HepG2 (cell line): ENCODE measurements at regions not wholly inside any gene's neighbourhood (a gene's known extent, or its start where the extent isn't known, plus 50 kb on each side); places are given as distances from the start of the nearest gene placed in this dataset.

Source experiments
- ATAC-seq: fragments of 200-7000 bp; cut with Tn5 transposase; 3 replicates; pipeline ENCODE4 v1.9.1; 2020; ENCODE audit warnings: mild to moderate bottlenecking, moderate library complexity
- BruUV-seq: library from RNA; stranded (reverse); fragments of 400-500 nt; replicated peaks from 2 replicates; lab custom pipeline; 2021; lab: Mats Ljungman, UMichigan
- CTCF ChIA-PET: fragments of 300-600 bp; formaldehyde crosslinking; extraction: SDS; loops from one replicate; lab custom pipeline; 2021; ENCODE audit warnings: low total read pairs, inconsistent platforms, low intra/inter-chr PET ratio; lab: Yijun Ruan, JAX
- POLR2A ChIA-PET: fragments of 350-600 bp; sonication (Branson Sonifier 250); formaldehyde crosslinking; loops from one replicate; lab custom pipeline; 2020; ENCODE audit warnings: antibody characterized with exemption, inconsistent platforms; lab: Yijun Ruan, JAX
- DNase-seq: peaks from one replicate; pipeline ENCODE4 v3.0.0-alpha.2; 2015; ENCODE audit warnings: low spot score
- FAIRE-seq: peaks from 3 replicates; lab custom pipeline; 2011; peaks lifted over from hg19 to GRCh38; lab: Jason Lieb, UNC
- H2AFZ ChIP-seq: one replicate; pipeline ENCODE4 v1.6.1; 2011; ENCODE audit warnings: low read length, inconsistent platforms
- H3K27ac ChIP-seq: fragments of 300-600 bp; 3 replicates; pipeline ENCODE4 v1.8.0; 2011; ENCODE audit warnings: mixed run types, mild to moderate bottlenecking, mixed read lengths, low read length, inconsistent platforms; ENCODE audit not compliant: insufficient read depth; ENCODE audit errors: extremely low read length
- H3K27me3 ChIP-seq, 2 experiments: fragments of 200-600 bp in 1 of 2; 2 replicates in 1 of 2; 3 replicates in 1 of 2; pipeline versions ENCODE4 v1.6.0 to v1.8.0; 2011; ENCODE audit warnings: low read length in 2 of 2, mild to moderate bottlenecking in 2 of 2, moderate library complexity in 2 of 2, inconsistent platforms in 1 of 2; ENCODE audit not compliant: insufficient read depth in 2 of 2, control insufficient read depth in 1 of 2
- H3K36me3 ChIP-seq, 2 experiments: fragments of 200-600 bp in 1 of 2; replicated peaks in 1 of 2; 2 replicates in 1 of 2; 3 replicates in 1 of 2; pipeline versions ENCODE4 v1.5.1 to v1.8.0; 2011; ENCODE audit warnings: low read length in 2 of 2, inconsistent platforms in 1 of 2; ENCODE audit not compliant: insufficient read depth in 2 of 2, control insufficient read depth in 1 of 2
- H3K4me1 ChIP-seq: 2 replicates; pipeline ENCODE4 v1.5.1; 2012; ENCODE audit warnings: low read length, inconsistent platforms; ENCODE audit not compliant: insufficient read depth
- H3K4me2 ChIP-seq: 2 replicates; pipeline ENCODE4 v1.6.0; 2011; ENCODE audit warnings: low read depth, low read length, inconsistent platforms
- H3K4me3 ChIP-seq, 3 experiments: fragments of 200-600 bp in 1 of 3; sonication (generic), shearing (Covaris generic) in 1 of 3; replicated peaks in 1 of 3; 2 replicates each; pipeline ENCODE4 v1.5.1; 2011 to 2016; ENCODE audit warnings: low read length in 3 of 3, inconsistent platforms in 2 of 3, low read depth in 2 of 3, mild to moderate bottlenecking in 2 of 3, control low read depth in 1 of 3, mixed read lengths in 1 of 3; ENCODE audit not compliant: insufficient read depth in 1 of 3
- H3K79me2 ChIP-seq: one replicate; pipeline ENCODE4 v1.6.1; 2011; ENCODE audit warnings: low read length, inconsistent platforms; ENCODE audit not compliant: insufficient read depth
- H3K9ac ChIP-seq: 2 replicates; pipeline ENCODE4 v1.6.0; 2011; ENCODE audit warnings: mild to moderate bottlenecking, low read depth, low read length, inconsistent platforms; ENCODE audit not compliant: insufficient read depth
- H3K9me3 ChIP-seq: 2 replicates; pipeline ENCODE4 v1.5.1; 2012; ENCODE audit warnings: mild to moderate bottlenecking, low read length
- H4K20me1 ChIP-seq: 2 replicates; pipeline ENCODE4 v1.6.0; 2011; ENCODE audit warnings: inconsistent platforms, mild to moderate bottlenecking, low read length, moderate library complexity; ENCODE audit not compliant: insufficient read depth
- CBX1 ChIP-seq: IDR thresholded peaks from one replicate; pipeline ENCODE4 v1.6.1; 2016; ENCODE audit warnings: antibody characterized with exemption, low read depth
- MAFF ChIP-seq: IDR thresholded peaks from 2 replicates; pipeline ENCODE4 v1.6.1; 2011; ENCODE audit warnings: low read depth, low read length, improper control_type of control experiment
- MAFK ChIP-seq, 2 experiments: IDR thresholded peaks in 1 of 2; conservative IDR thresholded peaks in 1 of 2; 2 replicates each; pipeline ENCODE4 v1.6.1; 2011; ENCODE audit warnings: improper control_type of control experiment in 2 of 2, low read length in 2 of 2
- NFYC ChIP-seq: IDR thresholded peaks from 2 replicates; pipeline ENCODE4 v1.6.1; 2016; ENCODE audit warnings: missing genetic modification reagents, missing compliant biosample characterization
- SETDB1 ChIP-seq: sonication (generic); formaldehyde crosslinking; IDR thresholded peaks from 2 replicates; pipeline ENCODE4 v1.5.1; 2020; ENCODE audit warnings: missing genetic modification reagents, mild to moderate bottlenecking, borderline replicate concordance
- SOX5 ChIP-seq: IDR thresholded peaks from 2 replicates; pipeline ENCODE4 v1.6.1; 2016; ENCODE audit warnings: borderline replicate concordance
- TGIF2 ChIP-seq: IDR thresholded peaks from 2 replicates; pipeline ENCODE4 v1.6.1; 2016; ENCODE audit warnings: control low read depth, missing compliant biosample characterization
- TOE1 ChIP-seq: sonication (generic); formaldehyde crosslinking; IDR thresholded peaks from 2 replicates; pipeline ENCODE4 v1.4.0; 2020; ENCODE audit warnings: mild to moderate bottlenecking, missing genetic modification reagents
- ZMYM4 ChIP-seq: sonication (generic); formaldehyde crosslinking; IDR thresholded peaks from 2 replicates; pipeline ENCODE4 v1.8.1; 2023; ENCODE audit warnings: mild to moderate bottlenecking, missing genetic modification reagents
- ZNF235 ChIP-seq: sonication (generic); formaldehyde crosslinking; IDR thresholded peaks from 2 replicates; pipeline ENCODE4 v1.8.1; 2023; ENCODE audit warnings: mild to moderate bottlenecking, missing genetic modification reagents, borderline replicate concordance
- ZNF317 ChIP-seq: sonication (generic); formaldehyde crosslinking; IDR thresholded peaks from 2 replicates; pipeline ENCODE4 v1.5.0; 2020; ENCODE audit warnings: mild to moderate bottlenecking, missing genetic modification reagents
- ZNF563 ChIP-seq: sonication (generic); formaldehyde crosslinking; IDR thresholded peaks from 2 replicates; pipeline ENCODE4 v1.8.0; 2022; ENCODE audit warnings: mild to moderate bottlenecking, moderate library complexity, missing genetic modification reagents
- ZNF777 ChIP-seq: sonication (generic); formaldehyde crosslinking; IDR thresholded peaks from 2 replicates; pipeline ENCODE4 v1.4.0; 2020; ENCODE audit warnings: missing genetic modification reagents
- ZNF883 ChIP-seq: sonication (generic); formaldehyde crosslinking; IDR thresholded peaks from 2 replicates; pipeline ENCODE4 v1.5.1; 2020; ENCODE audit warnings: mild to moderate bottlenecking, missing genetic modification reagents; ENCODE audit errors: not compliant biosample characterization
- ZSCAN22 ChIP-seq: sonication (generic); formaldehyde crosslinking; IDR thresholded peaks from 2 replicates; pipeline ENCODE4 v1.4.0; 2020; ENCODE audit warnings: mild to moderate bottlenecking, missing genetic modification reagents
- WGBS: methylation state at CpG from one replicate; pipeline ENCODE4 v1.1.6; 2017; ENCODE audit warnings: low lambda C conversion rate; 5-methylcytosine and 5-hydroxymethylcytosine counted together
- in situ Hi-C: cut with HindIII; loops from 2 replicates; pipeline ENCODE4 v1.10.0; 2017; ENCODE audit warnings: low pct_unique_long_range_greater_than_20kb; ENCODE audit not compliant: extremely low pct_ligation_motif_present
- intact Hi-C: fragments of 100-400 bp; cut with micrococcal nuclease; formaldehyde crosslinking; loops from one replicate; pipeline ENCODE4 v1.10.0; 2022; ENCODE audit not compliant: unreplicated experiment
- TF ChIP-seq, protein P1 (sequence below): sonication (generic); formaldehyde crosslinking; IDR thresholded peaks from 2 replicates; pipeline ENCODE4 v1.4.0; 2020; ENCODE audit warnings: missing genetic modification reagents, borderline replicate concordance

DNA sequence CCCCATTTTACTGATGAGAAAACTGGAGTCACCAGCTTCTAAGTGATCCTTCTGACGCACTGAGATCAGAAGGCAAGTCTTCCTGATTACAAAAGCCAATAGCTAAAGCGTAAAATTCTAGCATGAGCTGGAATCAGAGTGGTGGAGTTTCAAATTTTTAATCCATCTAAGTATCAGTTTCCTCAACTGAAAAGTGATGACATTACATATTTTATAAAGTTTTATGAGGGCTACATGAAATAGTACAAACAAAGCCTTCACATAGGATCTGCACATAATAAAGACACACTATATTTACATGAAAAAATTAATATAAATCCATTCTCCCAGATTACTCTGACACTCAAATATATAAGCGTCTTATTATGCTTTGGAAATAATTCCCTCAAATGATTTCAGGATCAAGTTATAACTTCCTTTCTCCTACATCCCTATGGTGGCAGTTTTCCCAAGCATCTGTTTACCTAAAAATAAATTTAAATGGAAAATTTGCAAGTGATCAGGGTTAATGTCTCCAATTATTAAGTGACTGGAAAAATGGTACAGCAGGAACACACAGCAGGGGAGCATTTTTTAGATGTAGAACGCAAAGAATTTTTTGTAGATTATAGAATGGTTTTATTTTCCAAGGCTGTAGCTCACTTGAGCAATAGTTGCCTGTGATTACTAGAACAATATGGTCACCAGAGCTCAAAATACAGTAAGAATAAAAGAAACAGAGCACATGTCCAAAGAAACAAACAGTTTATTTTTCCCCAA is 490.4 kb upstream of the C1orf87 start:
- FAIRE-seq (no peak), DNase-seq (no peak), ATAC-seq (no peak)
- H2AFZ ChIP-seq: no peak overlapping the region
- H3K27ac ChIP-seq: no peak overlapping the region
- no peak overlapping the region for H3K9ac ChIP-seq
- H3K9me3 ChIP-seq: no peaks in the 10 kb centered on the region
- no peaks in the 10 kb centered on the region for H3K36me3 ChIP-seq
- no peak overlapping the region for H3K4me3 ChIP-seq
- 6% methylated on average over 4 of the region's 4 CpGs for WGBS
- no peaks in the 10 kb centered on the region for H4K20me1 ChIP-seq
- no TSS peak for BruUV-seq
- no peaks in the 10 kb centered on the region for H3K4me1 ChIP-seq
- TF ChIP-seq CBX1 (no peak), ZSCAN22 (CRISPR knock-in tag) (no peak), ZNF235 (CRISPR knock-in tag) (no peak), ZMYM4 (CRISPR knock-in tag) (no peak), SOX5 (CRISPR knock-in tag) (no peak), TGIF2 (CRISPR knock-in tag) (no peak), ZNF883 (no peak), TOE1 (no peak), ZNF563 (CRISPR knock-in tag) (no peak), NFYC (no peak), MAFF (peak; percentile 61), ZNF317 (CRISPR knock-in tag) (no peak), ZNF777 (CRISPR knock-in tag) (no peak), SETDB1 (CRISPR knock-in tag) (no peak), MAFK (conservative IDR thresholded peaks at IDR 0.05 in 1 of 2, IDR thresholded peaks at IDR 0.05 in 1 of 2; ENCODE audit: low read length in 2 of 2) (peak; percentile 66 to 81)
- TF ChIP-seq, protein P1, sequence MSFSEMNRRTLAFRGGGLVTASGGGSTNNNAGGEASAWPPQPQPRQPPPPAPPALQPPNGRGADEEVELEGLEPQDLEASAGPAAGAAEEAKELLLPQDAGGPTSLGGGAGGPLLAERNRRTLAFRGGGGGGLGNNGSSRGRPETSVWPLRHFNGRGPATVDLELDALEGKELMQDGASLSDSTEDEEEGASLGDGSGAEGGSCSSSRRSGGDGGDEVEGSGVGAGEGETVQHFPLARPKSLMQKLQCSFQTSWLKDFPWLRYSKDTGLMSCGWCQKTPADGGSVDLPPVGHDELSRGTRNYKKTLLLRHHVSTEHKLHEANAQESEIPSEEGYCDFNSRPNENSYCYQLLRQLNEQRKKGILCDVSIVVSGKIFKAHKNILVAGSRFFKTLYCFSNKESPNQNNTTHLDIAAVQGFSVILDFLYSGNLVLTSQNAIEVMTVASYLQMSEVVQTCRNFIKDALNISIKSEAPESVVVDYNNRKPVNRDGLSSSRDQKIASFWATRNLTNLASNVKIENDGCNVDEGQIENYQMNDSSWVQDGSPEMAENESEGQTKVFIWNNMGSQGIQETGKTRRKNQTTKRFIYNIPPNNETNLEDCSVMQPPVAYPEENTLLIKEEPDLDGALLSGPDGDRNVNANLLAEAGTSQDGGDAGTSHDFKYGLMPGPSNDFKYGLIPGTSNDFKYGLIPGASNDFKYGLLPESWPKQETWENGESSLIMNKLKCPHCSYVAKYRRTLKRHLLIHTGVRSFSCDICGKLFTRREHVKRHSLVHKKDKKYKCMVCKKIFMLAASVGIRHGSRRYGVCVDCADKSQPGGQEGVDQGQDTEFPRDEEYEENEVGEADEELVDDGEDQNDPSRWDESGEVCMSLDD (CRISPR knock-in tag): no peak
- intact Hi-C loops: no loop called here
- no peak overlapping the region for H3K4me2 ChIP-seq
- H3K79me2 ChIP-seq: no peaks in the 10 kb centered on the region
- in situ Hi-C loops: no loop called here
- POLR2A ChIA-PET: no interaction called here
- CTCF ChIA-PET: no interaction called here
- no peaks in the 10 kb centered on the region for H3K27me3 ChIP-seq
